Liver (tissue), 8 donors: ENCODE measurements at regions not wholly inside any gene's neighbourhood (a gene's known extent, or its start where the extent isn't known, plus 50 kb on each side); places are given as distances from the start of the nearest gene placed in this dataset.

Experiments used
- DNase-seq: peaks from one replicate; pipeline ENCODE4 v3.0.0-alpha.2; 2017; ENCODE audit warnings: low spot score
- H3K27ac ChIP-seq, 2 donors: one replicate each; pipeline ENCODE4 v1.7.0; 2013; ENCODE audit warnings: inconsistent platforms in 2 of 2, low read length in 2 of 2, control low read depth in 1 of 2, low read depth in 1 of 2, mild to moderate bottlenecking in 1 of 2
- H3K27me3 ChIP-seq, 4 donors: one replicate each; pipeline versions ENCODE4 v1.6.1 to v1.7.0; 2013; ENCODE audit warnings: low read length in 3 of 4, inconsistent platforms in 1 of 4, mild to moderate bottlenecking in 1 of 4, moderate library complexity in 1 of 4; ENCODE audit not compliant: control insufficient read depth in 4 of 4, insufficient read depth in 4 of 4
- H3K36me3 ChIP-seq, 4 donors: one replicate each; pipeline versions ENCODE4 v1.6.1 to v1.7.0; 2013; ENCODE audit warnings: low read length in 3 of 4, mild to moderate bottlenecking in 3 of 4, low read depth in 1 of 4, moderate library complexity in 1 of 4; ENCODE audit not compliant: control insufficient read depth in 4 of 4, insufficient read depth in 3 of 4
- H3K4me1 ChIP-seq, 4 donors: one replicate each; pipeline versions ENCODE4 v1.6.1 to v1.7.0; 2013; ENCODE audit warnings: low read length in 3 of 4, mild to moderate bottlenecking in 3 of 4, moderate library complexity in 1 of 4; ENCODE audit not compliant: control insufficient read depth in 4 of 4, insufficient read depth in 4 of 4
- H3K4me3 ChIP-seq, 3 donors: one replicate each; pipeline versions ENCODE4 v1.6.1 to v1.7.0; 2013; ENCODE audit warnings: low read length in 3 of 3, control low read depth in 1 of 3, low read depth in 1 of 3, mild to moderate bottlenecking in 1 of 3
- H3K9ac ChIP-seq, 2 donors: one replicate each; pipeline ENCODE4 v1.7.0; 2013; ENCODE audit warnings: low read length in 2 of 2, mild to moderate bottlenecking in 2 of 2, moderate library complexity in 2 of 2, control low read depth in 1 of 2, low read depth in 1 of 2
- H3K9me3 ChIP-seq, 4 donors: one replicate each; pipeline versions ENCODE4 v1.6.1 to v1.7.0; 2013; ENCODE audit warnings: low read length in 3 of 4; ENCODE audit not compliant: control insufficient read depth in 4 of 4
- EGR1 ChIP-seq, 2 donors: IDR thresholded peaks; 2 replicates each; pipeline ENCODE4 v1.6.1; 2016 to 2018; ENCODE audit warnings: antibody characterized with exemption in 2 of 2, low read depth in 2 of 2
- FOXA1 ChIP-seq: IDR thresholded peaks from 2 replicates; pipeline ENCODE4 v1.6.1; 2016; ENCODE audit warnings: antibody characterized with exemption
- FOXA2 ChIP-seq: IDR thresholded peaks from 2 replicates; pipeline ENCODE4 v1.6.1; 2016; ENCODE audit warnings: antibody characterized with exemption
- GABPA ChIP-seq, 2 donors: IDR thresholded peaks in 1 of 2; conservative IDR thresholded peaks in 1 of 2; 2 replicates each; pipeline ENCODE4 v1.6.1; 2016; ENCODE audit warnings: antibody characterized with exemption in 2 of 2, mild to moderate bottlenecking in 1 of 2, moderate library complexity in 1 of 2
- HNF4A ChIP-seq, 2 donors: conservative IDR thresholded peaks; 2 replicates each; pipeline ENCODE4 v1.6.1; 2016; ENCODE audit warnings: antibody characterized with exemption in 2 of 2, mild to moderate bottlenecking in 2 of 2
- HNF4G ChIP-seq: IDR thresholded peaks from 2 replicates; pipeline ENCODE4 v1.6.1; 2016; ENCODE audit warnings: antibody characterized with exemption
- JUND ChIP-seq, 2 donors: IDR thresholded peaks; 2 replicates each; pipeline ENCODE4 v1.6.1; 2016; ENCODE audit warnings: antibody characterized with exemption in 2 of 2
- NR2F2 ChIP-seq: IDR thresholded peaks from 2 replicates; pipeline ENCODE4 v1.6.1; 2016; ENCODE audit warnings: antibody characterized with exemption
- RAD21 ChIP-seq, 2 donors: IDR thresholded peaks; 2 replicates each; pipeline ENCODE4 v1.6.1; 2016; ENCODE audit warnings: antibody characterized with exemption in 2 of 2, mild to moderate bottlenecking in 2 of 2
- RXRA ChIP-seq, 2 donors: IDR thresholded peaks; 2 replicates each; pipeline ENCODE4 v1.6.1; 2017 to 2018; ENCODE audit warnings: antibody characterized with exemption in 2 of 2, mild to moderate bottlenecking in 1 of 2
- SP1 ChIP-seq: IDR thresholded peaks from 2 replicates; pipeline ENCODE4 v1.6.1; 2018; ENCODE audit warnings: antibody characterized with exemption, mild to moderate bottlenecking
- TAF1 ChIP-seq: conservative IDR thresholded peaks from 2 replicates; pipeline ENCODE4 v1.6.1; 2016; ENCODE audit warnings: antibody characterized with exemption, mild to moderate bottlenecking
- YY1 ChIP-seq: IDR thresholded peaks from 2 replicates; pipeline ENCODE4 v1.6.1; 2016; ENCODE audit warnings: antibody characterized with exemption, mild to moderate bottlenecking
- WGBS: extraction: QIAGEN DNeasy Blood & Tissue Kit; methylation state at CpG from one replicate; pipeline ENCODE4 v1.1.7; 2013; 5-methylcytosine and 5-hydroxymethylcytosine counted together
- TF ChIP-seq, protein P1 (sequence below): IDR thresholded peaks from 2 replicates; pipeline ENCODE4 v1.6.1; 2016; ENCODE audit warnings: antibody characterized with exemption
- TF ChIP-seq, protein P2 (sequence below): fragments of 150-350 bp; IDR thresholded peaks from 2 replicates; pipeline ENCODE4 v1.5.1; 2017; ENCODE audit warnings: improper control_type of control experiment, low read depth, low read length; ENCODE audit not compliant: missing input control
- TF ChIP-seq, protein P3 (sequence below): IDR thresholded peaks from 2 replicates; pipeline ENCODE4 v1.6.1; 2016; ENCODE audit warnings: antibody characterized with exemption
- TF ChIP-seq, protein P4 (sequence below): IDR thresholded peaks from 2 replicates; pipeline ENCODE4 v1.6.1; 2016; ENCODE audit warnings: antibody characterized with exemption
- TF ChIP-seq, protein P5 (sequence below): IDR thresholded peaks from 2 replicates; pipeline ENCODE4 v1.6.1; 2016; ENCODE audit warnings: antibody characterized with exemption, mild to moderate bottlenecking
- donor health status: healthy.
- donor health status: healthy.
- donor health status: healthy.
- donor health status: healthy.
- donor health status: healthy.

DNA sequence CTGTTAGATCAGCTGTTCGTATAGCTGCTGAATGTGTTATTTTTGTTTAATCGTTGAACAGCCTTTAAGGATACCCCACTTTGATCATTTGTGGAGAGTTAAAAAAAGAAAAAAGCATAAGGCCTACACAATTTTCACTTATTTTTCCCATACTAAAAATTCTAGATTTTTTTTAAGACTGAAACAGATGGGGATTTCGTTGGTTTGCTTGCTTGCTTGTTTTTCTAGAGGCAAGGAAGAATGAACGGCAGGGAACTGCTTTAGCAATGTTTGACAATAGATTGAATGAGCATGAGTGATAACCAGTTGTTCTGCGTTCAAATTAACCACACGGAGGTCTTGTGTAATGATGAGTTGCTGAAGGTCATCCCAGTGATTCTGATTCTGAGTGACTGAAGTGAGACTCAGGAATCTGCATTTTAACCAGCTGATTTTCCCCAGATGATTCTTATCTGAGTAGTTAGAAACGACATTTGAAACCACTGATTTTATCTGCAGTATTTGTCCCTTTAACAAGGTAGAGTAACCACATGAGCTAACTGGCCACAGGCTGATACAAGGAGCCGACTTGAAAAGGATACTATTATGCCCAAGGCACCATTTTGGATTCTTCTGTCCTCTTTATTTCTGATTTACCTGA is 85.9 kb downstream of the GPR37 start:
- no peak overlapping the region for H3K27ac ChIP-seq
- DNase-seq, result no peak
- WGBS, result 54% methylated on average over 8 of the region's 8 CpGs
- no peaks in the 10 kb centered on the region for H3K27me3 ChIP-seq
- no peaks in the 10 kb centered on the region for H3K9me3 ChIP-seq
- no peak overlapping the region for H3K9ac ChIP-seq
- no peaks in the 10 kb centered on the region for H3K36me3 ChIP-seq
- no peaks in the 10 kb centered on the region for H3K4me1 ChIP-seq
- H3K4me3 ChIP-seq, result no peak overlapping the region
- TF ChIP-seq EGR1 (IDR thresholded peaks at IDR 0.05; ENCODE audit: low read depth in 2 of 2) (no peak), GABPA (IDR thresholded peaks at IDR 0.05 in 1 of 2, conservative IDR thresholded peaks at IDR 0.05 in 1 of 2) (no peak), RXRA (IDR thresholded peaks at IDR 0.05) (no peak), RAD21 (IDR thresholded peaks at IDR 0.05) (no peak), HNF4A (conservative IDR thresholded peaks at IDR 0.05) (no peak), SP1 (no peak), FOXA2 (no peak), TAF1 (no peak), YY1 (no peak), FOXA1 (no peak), JUND (IDR thresholded peaks at IDR 0.05) (no peak), HNF4G (no peak), NR2F2 (no peak)
- TF ChIP-seq, protein P1, sequence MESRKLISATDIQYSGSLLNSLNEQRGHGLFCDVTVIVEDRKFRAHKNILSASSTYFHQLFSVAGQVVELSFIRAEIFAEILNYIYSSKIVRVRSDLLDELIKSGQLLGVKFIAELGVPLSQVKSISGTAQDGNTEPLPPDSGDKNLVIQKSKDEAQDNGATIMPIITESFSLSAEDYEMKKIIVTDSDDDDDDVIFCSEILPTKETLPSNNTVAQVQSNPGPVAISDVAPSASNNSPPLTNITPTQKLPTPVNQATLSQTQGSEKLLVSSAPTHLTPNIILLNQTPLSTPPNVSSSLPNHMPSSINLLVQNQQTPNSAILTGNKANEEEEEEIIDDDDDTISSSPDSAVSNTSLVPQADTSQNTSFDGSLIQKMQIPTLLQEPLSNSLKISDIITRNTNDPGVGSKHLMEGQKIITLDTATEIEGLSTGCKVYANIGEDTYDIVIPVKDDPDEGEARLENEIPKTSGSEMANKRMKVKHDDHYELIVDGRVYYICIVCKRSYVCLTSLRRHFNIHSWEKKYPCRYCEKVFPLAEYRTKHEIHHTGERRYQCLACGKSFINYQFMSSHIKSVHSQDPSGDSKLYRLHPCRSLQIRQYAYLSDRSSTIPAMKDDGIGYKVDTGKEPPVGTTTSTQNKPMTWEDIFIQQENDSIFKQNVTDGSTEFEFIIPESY, result no peak
- TF ChIP-seq, protein P2, sequence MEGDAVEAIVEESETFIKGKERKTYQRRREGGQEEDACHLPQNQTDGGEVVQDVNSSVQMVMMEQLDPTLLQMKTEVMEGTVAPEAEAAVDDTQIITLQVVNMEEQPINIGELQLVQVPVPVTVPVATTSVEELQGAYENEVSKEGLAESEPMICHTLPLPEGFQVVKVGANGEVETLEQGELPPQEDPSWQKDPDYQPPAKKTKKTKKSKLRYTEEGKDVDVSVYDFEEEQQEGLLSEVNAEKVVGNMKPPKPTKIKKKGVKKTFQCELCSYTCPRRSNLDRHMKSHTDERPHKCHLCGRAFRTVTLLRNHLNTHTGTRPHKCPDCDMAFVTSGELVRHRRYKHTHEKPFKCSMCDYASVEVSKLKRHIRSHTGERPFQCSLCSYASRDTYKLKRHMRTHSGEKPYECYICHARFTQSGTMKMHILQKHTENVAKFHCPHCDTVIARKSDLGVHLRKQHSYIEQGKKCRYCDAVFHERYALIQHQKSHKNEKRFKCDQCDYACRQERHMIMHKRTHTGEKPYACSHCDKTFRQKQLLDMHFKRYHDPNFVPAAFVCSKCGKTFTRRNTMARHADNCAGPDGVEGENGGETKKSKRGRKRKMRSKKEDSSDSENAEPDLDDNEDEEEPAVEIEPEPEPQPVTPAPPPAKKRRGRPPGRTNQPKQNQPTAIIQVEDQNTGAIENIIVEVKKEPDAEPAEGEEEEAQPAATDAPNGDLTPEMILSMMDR, result no peak
- TF ChIP-seq, protein P3, sequence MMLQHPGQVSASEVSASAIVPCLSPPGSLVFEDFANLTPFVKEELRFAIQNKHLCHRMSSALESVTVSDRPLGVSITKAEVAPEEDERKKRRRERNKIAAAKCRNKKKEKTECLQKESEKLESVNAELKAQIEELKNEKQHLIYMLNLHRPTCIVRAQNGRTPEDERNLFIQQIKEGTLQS, result no peak
- TF ChIP-seq, protein P4, sequence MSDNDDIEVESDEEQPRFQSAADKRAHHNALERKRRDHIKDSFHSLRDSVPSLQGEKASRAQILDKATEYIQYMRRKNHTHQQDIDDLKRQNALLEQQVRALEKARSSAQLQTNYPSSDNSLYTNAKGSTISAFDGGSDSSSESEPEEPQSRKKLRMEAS, result no peak

DNA sequence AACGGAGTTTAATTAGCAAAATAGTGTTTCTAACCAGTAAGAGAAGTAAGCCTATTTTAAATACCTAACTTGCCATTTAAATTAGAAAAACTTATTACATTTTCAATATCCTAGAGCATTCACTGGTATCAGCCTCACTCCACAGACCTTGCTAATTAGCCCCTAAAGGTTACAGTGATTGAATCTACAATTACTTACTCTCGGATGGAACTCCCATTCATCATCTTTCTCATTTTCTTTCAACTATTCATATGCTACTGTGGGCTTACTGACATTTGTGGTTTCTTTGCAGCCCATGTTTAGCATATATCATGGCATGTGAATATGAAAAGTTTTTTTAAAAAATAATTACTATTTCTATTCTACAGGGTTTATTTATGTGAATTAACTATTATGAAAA is 86.4 kb downstream of the GPR37 start:
- no peaks in the 10 kb centered on the region for H3K36me3 ChIP-seq
- no peaks in the 10 kb centered on the region for H3K27me3 ChIP-seq
- no peaks in the 10 kb centered on the region for H3K9me3 ChIP-seq
- no peak for DNase-seq
- no peaks in the 10 kb centered on the region for H3K4me1 ChIP-seq
- TF ChIP-seq GABPA (IDR thresholded peaks at IDR 0.05 in 1 of 2, conservative IDR thresholded peaks at IDR 0.05 in 1 of 2) (no peak), SP1 (no peak), YY1 (no peak), RAD21 (IDR thresholded peaks at IDR 0.05) (no peak), HNF4A (conservative IDR thresholded peaks at IDR 0.05) (no peak), EGR1 (IDR thresholded peaks at IDR 0.05; ENCODE audit: low read depth in 2 of 2) (no peak)
- TF ChIP-seq, protein P5, sequence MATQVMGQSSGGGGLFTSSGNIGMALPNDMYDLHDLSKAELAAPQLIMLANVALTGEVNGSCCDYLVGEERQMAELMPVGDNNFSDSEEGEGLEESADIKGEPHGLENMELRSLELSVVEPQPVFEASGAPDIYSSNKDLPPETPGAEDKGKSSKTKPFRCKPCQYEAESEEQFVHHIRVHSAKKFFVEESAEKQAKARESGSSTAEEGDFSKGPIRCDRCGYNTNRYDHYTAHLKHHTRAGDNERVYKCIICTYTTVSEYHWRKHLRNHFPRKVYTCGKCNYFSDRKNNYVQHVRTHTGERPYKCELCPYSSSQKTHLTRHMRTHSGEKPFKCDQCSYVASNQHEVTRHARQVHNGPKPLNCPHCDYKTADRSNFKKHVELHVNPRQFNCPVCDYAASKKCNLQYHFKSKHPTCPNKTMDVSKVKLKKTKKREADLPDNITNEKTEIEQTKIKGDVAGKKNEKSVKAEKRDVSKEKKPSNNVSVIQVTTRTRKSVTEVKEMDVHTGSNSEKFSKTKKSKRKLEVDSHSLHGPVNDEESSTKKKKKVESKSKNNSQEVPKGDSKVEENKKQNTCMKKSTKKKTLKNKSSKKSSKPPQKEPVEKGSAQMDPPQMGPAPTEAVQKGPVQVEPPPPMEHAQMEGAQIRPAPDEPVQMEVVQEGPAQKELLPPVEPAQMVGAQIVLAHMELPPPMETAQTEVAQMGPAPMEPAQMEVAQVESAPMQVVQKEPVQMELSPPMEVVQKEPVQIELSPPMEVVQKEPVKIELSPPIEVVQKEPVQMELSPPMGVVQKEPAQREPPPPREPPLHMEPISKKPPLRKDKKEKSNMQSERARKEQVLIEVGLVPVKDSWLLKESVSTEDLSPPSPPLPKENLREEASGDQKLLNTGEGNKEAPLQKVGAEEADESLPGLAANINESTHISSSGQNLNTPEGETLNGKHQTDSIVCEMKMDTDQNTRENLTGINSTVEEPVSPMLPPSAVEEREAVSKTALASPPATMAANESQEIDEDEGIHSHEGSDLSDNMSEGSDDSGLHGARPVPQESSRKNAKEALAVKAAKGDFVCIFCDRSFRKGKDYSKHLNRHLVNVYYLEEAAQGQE, result no peak
- TF ChIP-seq, protein P1, result no peak
- TF ChIP-seq, protein P4, result no peak
- no peak overlapping the region for H3K4me3 ChIP-seq
- H3K27ac ChIP-seq, result no peak overlapping the region
- WGBS, result 70% methylated on average over 2 of the region's 2 CpGs
- H3K9ac ChIP-seq, result no peak overlapping the region
